Activated CD8-positive, alpha-beta T cell treated with anti-CD3 and anti-CD28 coated beads for 36 hours (primary cell): ENCODE measurements at regions not wholly inside any gene's neighbourhood (a gene's known extent, or its start where the extent isn't known, plus 50 kb on each side); places are given as distances from the start of the nearest gene placed in this dataset.

Experiments
- ATAC-seq: fragments of 200-7000 bp; cut with Tn5 transposase; one replicate; pipeline ENCODE4 v1.10.0; 2021; ENCODE audit warnings: mild to moderate bottlenecking, moderate library complexity
- CTCF ChIA-PET: fragments of 350-600 bp; sonication (Branson Sonifier 250); formaldehyde crosslinking; loops from one replicate; lab custom pipeline; 2021; ENCODE audit warnings: antibody characterized with exemption; lab: Charles Lee
- POLR2A ChIA-PET: fragments of 350-600 bp; sonication (Branson Sonifier 250); formaldehyde crosslinking; loops from one replicate; lab custom pipeline; 2021; ENCODE audit warnings: antibody characterized with exemption; lab: Charles Lee
- DNase-seq: peaks from one replicate; pipeline ENCODE4 v3.0.0-alpha.2; 2020
- H3K27ac Mint-ChIP-seq: one replicate; pipeline ENCODE4 v1.8.0; 2021; ENCODE audit warnings: mild to moderate bottlenecking, mixed read lengths
- H3K27me3 Mint-ChIP-seq: one replicate; pipeline ENCODE4 v1.8.0; 2021; ENCODE audit warnings: mixed read lengths
- H3K36me3 Mint-ChIP-seq: one replicate; pipeline ENCODE4 v1.8.0; 2021; ENCODE audit warnings: low read depth, mixed read lengths
- H3K4me1 Mint-ChIP-seq: one replicate; pipeline ENCODE4 v1.8.0; 2021; ENCODE audit warnings: low read depth, mixed read lengths
- H3K4me3 Mint-ChIP-seq: one replicate; pipeline ENCODE4 v1.8.0; 2021; ENCODE audit warnings: mild to moderate bottlenecking, moderate library complexity, mixed read lengths
- H3K9me3 Mint-ChIP-seq: one replicate; pipeline ENCODE4 v1.8.0; 2021; ENCODE audit warnings: mixed read lengths
- CTCF ChIP-seq: fragments of 200-600 bp; IDR thresholded peaks from one replicate; pipeline ENCODE4 v1.8.0; 2022; ENCODE audit warnings: antibody characterized with exemption, mild to moderate bottlenecking
- intact Hi-C: fragments of 100-400 bp; cut with micrococcal nuclease; formaldehyde crosslinking; loops from one replicate; pipeline ENCODE4 v1.10.0; 2022

DNA sequence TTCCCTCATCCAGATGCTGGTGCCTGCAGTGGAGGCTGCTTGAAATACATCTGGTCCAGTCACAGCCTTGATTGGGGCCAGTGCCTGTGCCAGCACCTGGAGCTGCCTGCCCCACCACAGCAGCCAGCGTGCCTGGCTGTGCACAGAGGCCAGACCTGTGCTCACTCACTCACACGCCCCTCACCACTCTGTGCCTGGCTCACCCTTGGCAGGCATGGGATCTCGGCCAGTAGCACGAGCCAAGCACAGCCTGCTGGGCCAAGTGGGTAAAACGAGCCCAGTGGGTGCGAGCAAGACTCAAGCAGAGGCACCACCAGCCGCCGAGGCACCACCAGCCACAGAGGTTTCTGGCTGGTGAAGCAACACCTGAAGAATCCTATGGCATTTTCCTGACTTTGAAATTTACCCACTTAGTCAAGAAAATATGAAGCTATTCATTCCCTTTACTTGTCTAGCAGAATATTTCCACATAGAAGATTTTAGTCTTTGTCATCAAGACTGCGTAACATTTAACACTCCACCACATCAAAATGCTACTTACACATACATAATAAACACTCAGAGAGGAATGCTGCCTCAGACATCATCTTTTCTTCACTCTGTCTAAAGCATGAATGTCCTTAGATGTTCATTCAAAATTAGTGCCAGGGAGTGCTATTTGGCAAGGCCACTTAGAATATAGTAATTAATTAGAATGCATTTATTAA lies 424.3 kb upstream of the FAT3 start:
- no peak for ATAC-seq
- no peak for DNase-seq
- intact Hi-C loops, result no loop called here
- no peak for TF ChIP-seq CTCF
- Mint-ChIP-seq H3K4me1 (no peaks in the 10 kb centered on the region), H3K27me3 (no peaks in the 10 kb centered on the region), H3K27ac (no peak overlapping the region), H3K36me3 (no peaks in the 10 kb centered on the region), H3K9me3 (peaks cover 4% of the 10 kb centered on the region), H3K4me3 (no peak overlapping the region)
- ChIA-PET POLR2A (no interaction called here), CTCF (no interaction called here)

GRCh38 chr11:91798240-91798639 lies 426.4 kb upstream of the FAT3 start:
- CTCF ChIA-PET, result no interaction called here
- DNase-seq (no peak), ATAC-seq (no peak)
- H3K9me3 Mint-ChIP-seq, result peaks cover 4% of the 10 kb centered on the region
- H3K4me1 Mint-ChIP-seq, result no peaks in the 10 kb centered on the region
- intact Hi-C loops, result no loop called here
- H3K27me3 Mint-ChIP-seq, result no peaks in the 10 kb centered on the region
- H3K36me3 Mint-ChIP-seq, result no peaks in the 10 kb centered on the region
- no peak for TF ChIP-seq CTCF
- POLR2A ChIA-PET, result no interaction called here
- H3K27ac Mint-ChIP-seq, result no peak overlapping the region
- H3K4me3 Mint-ChIP-seq, result no peak overlapping the region

DNA sequence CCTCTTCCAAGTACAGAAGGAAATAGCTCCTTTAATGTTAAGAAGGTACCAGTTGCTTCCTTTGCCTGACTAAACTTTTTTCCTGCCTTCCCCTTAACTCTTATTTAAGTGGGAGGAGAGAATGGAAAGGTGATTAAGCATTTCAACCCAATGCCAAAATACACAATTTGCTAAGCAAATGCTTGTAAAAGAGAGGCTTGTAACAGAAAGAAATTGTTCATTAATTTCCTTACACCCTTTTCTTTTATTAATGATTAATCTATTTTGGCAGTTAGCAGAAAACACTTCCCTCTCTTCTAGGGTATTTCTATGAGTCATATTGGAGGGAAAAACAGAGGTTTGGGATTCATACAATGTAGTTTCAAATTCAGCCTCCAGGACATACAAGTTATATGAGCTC lies 427.6 kb upstream of the FAT3 start:
- H3K27me3 Mint-ChIP-seq, result no peaks in the 10 kb centered on the region
- ATAC-seq (no peak), DNase-seq (no peak)
- ChIA-PET CTCF (no interaction called here), POLR2A (no interaction called here)
- intact Hi-C loops, result no loop called here
- H3K27ac Mint-ChIP-seq, result no peak overlapping the region
- no peak overlapping the region for H3K4me3 Mint-ChIP-seq
- H3K4me1 Mint-ChIP-seq, result no peaks in the 10 kb centered on the region
- H3K9me3 Mint-ChIP-seq, result peaks cover 2% of the 10 kb centered on the region
- TF ChIP-seq CTCF, result no peak
- no peaks in the 10 kb centered on the region for H3K36me3 Mint-ChIP-seq

GRCh38 chr11:91795139-91795887 lies 429.3 kb upstream of the FAT3 start:
- Mint-ChIP-seq H3K4me3 (no peak overlapping the region), H3K27me3 (no peaks in the 10 kb centered on the region), H3K4me1 (no peaks in the 10 kb centered on the region), H3K9me3 (peaks cover 5% of the 10 kb centered on the region), H3K27ac (no peak overlapping the region), H3K36me3 (no peaks in the 10 kb centered on the region)
- CTCF ChIA-PET, result no interaction called here
- no peak for ATAC-seq
- DNase-seq, result no peak
- intact Hi-C loops, result no loop called here
- no peak for TF ChIP-seq CTCF
- POLR2A ChIA-PET, result no interaction called here

- ATAC-seq (no peak), DNase-seq (no peak)
- intact Hi-C loops, result no loop called here
- Mint-ChIP-seq H3K36me3 (no peaks in the 10 kb centered on the region), H3K4me1 (no peaks in the 10 kb centered on the region), H3K27ac (no peak overlapping the region), H3K4me3 (no peak overlapping the region), H3K9me3 (peaks cover 5% of the 10 kb centered on the region), H3K27me3 (no peaks in the 10 kb centered on the region)
- TF ChIP-seq CTCF, result no peak
- CTCF ChIA-PET, result no interaction called here
- POLR2A ChIA-PET, result no interaction called here
Measured at GRCh38 chr11:91794146-91794545, 430.5 kb upstream of the FAT3 start.
